Ovary (tissue), 3 donors: ENCODE measurements at regions not wholly inside any gene's neighbourhood (a gene's known extent, or its start where the extent isn't known, plus 50 kb on each side); places are given as distances from the start of the nearest gene placed in this dataset.

ENCODE experiments used
- EP300 ChIP-seq: sonication (generic); formaldehyde crosslinking; IDR thresholded peaks from one replicate; pipeline ENCODE4 v1.6.1; 2017; ENCODE audit warnings: antibody characterized with exemption
- POLR2A ChIP-seq: fragments of 450-650 bp; IDR thresholded peaks from one replicate; pipeline ENCODE4 v1.6.1; 2017; ENCODE audit warnings: antibody characterized with exemption, mild to moderate bottlenecking, moderate library complexity
- TF ChIP-seq, protein P1 (sequence below), 3 donors: fragments of 450-650 bp in 2 of 3; fragments of 200-600 bp in 1 of 3; IDR thresholded peaks; one replicate each; pipeline versions ENCODE4 v1.5.1 to v1.8.0; 2016 to 2022; ENCODE audit warnings: antibody characterized with exemption in 3 of 3, mild to moderate bottlenecking in 1 of 3
- donor health status: DM: no; HTN: no; CAD: no.

DNA sequence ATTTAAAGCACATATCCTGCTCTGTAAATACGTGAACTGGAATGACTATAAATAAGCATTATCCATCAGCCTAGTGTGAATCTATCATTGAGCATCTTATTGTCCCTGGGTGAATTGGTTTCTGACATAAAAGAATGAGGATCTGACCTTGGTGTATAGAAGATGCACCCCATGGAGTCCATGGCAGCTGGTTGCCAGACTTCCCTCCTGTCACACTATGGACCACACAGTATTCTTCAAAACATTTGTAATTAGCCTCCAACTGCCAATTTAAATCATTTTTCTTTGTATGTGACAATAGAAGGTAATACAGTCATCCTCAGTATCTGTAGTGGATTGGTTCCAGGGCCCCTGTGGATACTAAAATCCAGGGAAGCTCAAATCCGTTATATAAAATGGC is 238.1 kb upstream of the ZWINT start:
- TF ChIP-seq POLR2A (no peak), EP300 (no peak)
- TF ChIP-seq, protein P1, sequence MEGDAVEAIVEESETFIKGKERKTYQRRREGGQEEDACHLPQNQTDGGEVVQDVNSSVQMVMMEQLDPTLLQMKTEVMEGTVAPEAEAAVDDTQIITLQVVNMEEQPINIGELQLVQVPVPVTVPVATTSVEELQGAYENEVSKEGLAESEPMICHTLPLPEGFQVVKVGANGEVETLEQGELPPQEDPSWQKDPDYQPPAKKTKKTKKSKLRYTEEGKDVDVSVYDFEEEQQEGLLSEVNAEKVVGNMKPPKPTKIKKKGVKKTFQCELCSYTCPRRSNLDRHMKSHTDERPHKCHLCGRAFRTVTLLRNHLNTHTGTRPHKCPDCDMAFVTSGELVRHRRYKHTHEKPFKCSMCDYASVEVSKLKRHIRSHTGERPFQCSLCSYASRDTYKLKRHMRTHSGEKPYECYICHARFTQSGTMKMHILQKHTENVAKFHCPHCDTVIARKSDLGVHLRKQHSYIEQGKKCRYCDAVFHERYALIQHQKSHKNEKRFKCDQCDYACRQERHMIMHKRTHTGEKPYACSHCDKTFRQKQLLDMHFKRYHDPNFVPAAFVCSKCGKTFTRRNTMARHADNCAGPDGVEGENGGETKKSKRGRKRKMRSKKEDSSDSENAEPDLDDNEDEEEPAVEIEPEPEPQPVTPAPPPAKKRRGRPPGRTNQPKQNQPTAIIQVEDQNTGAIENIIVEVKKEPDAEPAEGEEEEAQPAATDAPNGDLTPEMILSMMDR (IDR thresholded peaks at IDR 0.05), result no peak
